KMS-11 (cell line): ENCODE measurements at regions not wholly inside any gene's neighbourhood (a gene's known extent, or its start where the extent isn't known, plus 50 kb on each side); places are given as distances from the start of the nearest gene placed in this dataset.

Experiments
- H2AFZ ChIP-seq: fragments of 200-600 bp; sonication (generic); 2 replicates; pipeline ENCODE4 v1.6.1; 2016; ENCODE audit warnings: antibody characterized with exemption, mixed run types, low read depth
- H3K27ac ChIP-seq: fragments of 200-600 bp; sonication (generic); 2 replicates; pipeline ENCODE4 v1.6.1; 2016; ENCODE audit warnings: mild to moderate bottlenecking, mixed run types
- H3K27me3 ChIP-seq: fragments of 200-600 bp; sonication (generic); 2 replicates; pipeline ENCODE4 v1.6.1; 2017; ENCODE audit warnings: mild to moderate bottlenecking, low read depth, mixed run types, moderate library complexity; ENCODE audit not compliant: insufficient read depth
- H3K36me3 ChIP-seq: fragments of 200-600 bp; sonication (generic); 2 replicates; pipeline ENCODE4 v1.6.1; 2017; ENCODE audit warnings: mild to moderate bottlenecking, mixed run types; ENCODE audit not compliant: insufficient read depth
- H3K4me1 ChIP-seq: fragments of 200-600 bp; sonication (generic); 2 replicates; pipeline ENCODE4 v1.6.1; 2016; ENCODE audit warnings: mild to moderate bottlenecking, low read depth, mixed run types; ENCODE audit not compliant: poor library complexity, severe bottlenecking
- H3K4me2 ChIP-seq: fragments of 200-600 bp; sonication (generic); 2 replicates; pipeline ENCODE4 v1.7.0; 2016; ENCODE audit warnings: mild to moderate bottlenecking, mixed run types
- H3K4me3 ChIP-seq: fragments of 200-600 bp; sonication (generic); IDR thresholded peaks from 2 replicates; pipeline ENCODE4 v1.6.1; 2017; ENCODE audit warnings: low read depth, low read length, mixed read lengths; ENCODE audit not compliant: insufficient read depth
- H3K79me2 ChIP-seq: fragments of 200-600 bp; sonication (generic); 2 replicates; pipeline ENCODE4 v1.6.1; 2016; ENCODE audit warnings: low read depth, mixed run types; ENCODE audit not compliant: insufficient read depth
- H3K9ac ChIP-seq: fragments of 200-600 bp; sonication (generic); 2 replicates; pipeline ENCODE4 v1.6.1; 2016; ENCODE audit warnings: mild to moderate bottlenecking, mixed run types
- H4K20me1 ChIP-seq: fragments of 200-600 bp; sonication (generic); 2 replicates; pipeline ENCODE4 v1.6.1; 2016; ENCODE audit warnings: mild to moderate bottlenecking, mixed run types; ENCODE audit not compliant: insufficient read depth
- TF ChIP-seq, protein P1 (sequence below): fragments of 200-600 bp; sonication (generic); conservative IDR thresholded peaks from 2 replicates; pipeline ENCODE4 v1.6.1; 2017; ENCODE audit warnings: low read depth, mild to moderate bottlenecking, antibody characterized with exemption, low read length, moderate library complexity, mixed read lengths

DNA sequence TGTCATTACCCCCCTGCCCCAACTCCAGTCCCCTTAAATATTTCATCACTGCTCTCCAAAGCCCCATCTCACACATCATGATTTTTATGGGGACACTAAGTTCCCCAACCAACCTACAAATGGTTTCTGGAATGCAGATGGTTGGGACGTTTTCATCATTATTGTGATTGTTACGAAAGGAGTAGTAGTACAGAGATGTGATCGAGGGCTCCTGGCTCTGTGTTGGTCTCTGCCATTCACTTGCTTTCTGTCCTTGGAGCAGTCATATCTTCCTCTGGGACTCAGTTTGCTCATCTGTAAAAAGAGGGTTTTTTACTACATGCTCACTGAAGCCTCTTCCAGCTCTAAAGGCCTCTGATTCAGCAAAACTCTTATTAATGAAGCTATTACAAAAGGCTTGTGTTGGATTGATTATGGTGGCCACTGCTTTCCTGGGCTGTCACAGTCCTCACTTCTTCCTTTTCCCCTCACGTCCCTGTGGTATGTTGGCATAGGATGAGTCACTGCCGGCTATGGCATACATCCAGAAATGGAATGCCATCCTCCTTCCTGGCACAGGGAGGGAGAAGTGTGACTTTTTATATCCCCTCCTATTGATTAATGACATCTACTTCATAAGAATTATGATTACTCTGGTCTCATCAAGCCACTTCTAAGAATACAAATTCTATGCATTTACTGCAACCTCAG, 593.7 kb downstream of the METTL15 start:
- no peaks in the 10 kb centered on the region for H3K27me3 ChIP-seq
- H3K79me2 ChIP-seq = no peaks in the 10 kb centered on the region
- H3K4me2 ChIP-seq = no peak overlapping the region
- H4K20me1 ChIP-seq = no peaks in the 10 kb centered on the region
- H3K4me3 ChIP-seq = no peak overlapping the region
- H2AFZ ChIP-seq = no peak overlapping the region
- no peak overlapping the region for H3K9ac ChIP-seq
- TF ChIP-seq, protein P1, sequence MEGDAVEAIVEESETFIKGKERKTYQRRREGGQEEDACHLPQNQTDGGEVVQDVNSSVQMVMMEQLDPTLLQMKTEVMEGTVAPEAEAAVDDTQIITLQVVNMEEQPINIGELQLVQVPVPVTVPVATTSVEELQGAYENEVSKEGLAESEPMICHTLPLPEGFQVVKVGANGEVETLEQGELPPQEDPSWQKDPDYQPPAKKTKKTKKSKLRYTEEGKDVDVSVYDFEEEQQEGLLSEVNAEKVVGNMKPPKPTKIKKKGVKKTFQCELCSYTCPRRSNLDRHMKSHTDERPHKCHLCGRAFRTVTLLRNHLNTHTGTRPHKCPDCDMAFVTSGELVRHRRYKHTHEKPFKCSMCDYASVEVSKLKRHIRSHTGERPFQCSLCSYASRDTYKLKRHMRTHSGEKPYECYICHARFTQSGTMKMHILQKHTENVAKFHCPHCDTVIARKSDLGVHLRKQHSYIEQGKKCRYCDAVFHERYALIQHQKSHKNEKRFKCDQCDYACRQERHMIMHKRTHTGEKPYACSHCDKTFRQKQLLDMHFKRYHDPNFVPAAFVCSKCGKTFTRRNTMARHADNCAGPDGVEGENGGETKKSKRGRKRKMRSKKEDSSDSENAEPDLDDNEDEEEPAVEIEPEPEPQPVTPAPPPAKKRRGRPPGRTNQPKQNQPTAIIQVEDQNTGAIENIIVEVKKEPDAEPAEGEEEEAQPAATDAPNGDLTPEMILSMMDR = no peak
- H3K36me3 ChIP-seq = no peaks in the 10 kb centered on the region
- no peak overlapping the region for H3K27ac ChIP-seq
- no peaks in the 10 kb centered on the region for H3K4me1 ChIP-seq

DNA sequence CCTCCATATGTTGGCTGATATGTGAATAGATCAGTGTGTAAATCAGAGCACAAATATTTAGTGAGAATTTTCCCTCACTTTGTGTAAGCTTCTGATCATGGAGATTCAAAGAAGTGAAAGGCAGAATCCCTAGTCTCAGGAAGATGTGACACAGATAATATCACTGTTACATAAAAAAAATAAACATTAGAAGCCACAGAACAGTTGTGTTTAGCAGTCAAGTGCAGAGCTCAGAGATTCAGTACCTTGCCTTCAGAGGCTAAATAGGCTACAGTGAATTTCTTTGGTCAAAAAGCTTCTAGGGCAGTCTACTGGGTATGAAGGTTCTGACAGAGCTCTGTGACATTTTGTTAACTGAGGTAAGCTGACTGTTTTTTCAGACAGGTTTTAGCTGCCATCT, 591.5 kb downstream of the METTL15 start:
- Histone ChIP-seq H2AFZ (no peak overlapping the region), H3K36me3 (no peaks in the 10 kb centered on the region), H4K20me1 (no peaks in the 10 kb centered on the region), H3K27me3 (no peaks in the 10 kb centered on the region), H3K4me2 (no peak overlapping the region), H3K27ac (no peak overlapping the region), H3K79me2 (no peaks in the 10 kb centered on the region), H3K4me1 (no peaks in the 10 kb centered on the region), H3K9ac (no peak overlapping the region), H3K4me3 (no peak overlapping the region)
- TF ChIP-seq, protein P1 = no peak

DNA sequence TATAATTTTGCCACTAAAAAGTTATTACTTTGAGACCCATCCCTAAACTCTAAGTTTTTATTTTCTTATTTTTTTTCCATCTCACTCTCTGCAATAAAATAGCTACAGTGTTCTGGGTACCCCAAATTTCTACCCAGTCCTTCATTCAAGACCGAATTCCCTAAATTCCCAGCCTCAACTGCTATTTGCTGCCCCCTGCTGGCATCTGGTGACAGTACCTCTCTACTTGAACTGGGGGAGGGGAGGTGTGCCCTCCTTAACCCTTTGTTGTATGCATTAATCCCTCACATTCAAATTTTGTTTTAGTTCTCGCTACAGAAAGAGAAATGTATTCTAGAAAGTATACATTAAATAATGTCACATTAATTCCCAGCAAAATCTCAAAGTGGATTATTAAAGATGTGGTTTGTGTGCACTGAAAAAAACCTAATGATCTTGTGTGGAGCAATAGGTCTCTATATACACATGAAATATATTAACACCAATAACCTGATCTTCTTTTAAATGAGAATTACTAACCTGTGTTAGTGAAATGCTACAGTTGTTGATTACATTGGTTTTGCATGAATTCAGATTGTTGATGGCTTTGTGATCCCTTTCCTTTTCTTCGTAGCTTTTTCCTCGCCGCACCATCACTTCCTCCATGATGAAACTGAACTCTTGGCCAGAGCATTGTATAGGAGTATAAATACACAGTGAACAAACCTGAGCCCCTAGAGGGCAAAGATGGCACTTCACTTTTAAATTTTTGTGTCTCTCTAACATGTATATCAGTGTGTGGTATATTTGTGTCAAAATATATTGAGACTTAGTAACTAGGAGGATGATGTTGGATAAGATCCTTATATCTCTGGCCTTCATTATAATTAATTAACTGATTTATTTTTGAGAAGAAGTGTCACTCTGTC, 590.0 kb downstream of the METTL15 start:
- Histone ChIP-seq H3K4me1 (no peaks in the 10 kb centered on the region), H4K20me1 (no peaks in the 10 kb centered on the region), H2AFZ (no peak overlapping the region), H3K27ac (no peak overlapping the region), H3K27me3 (no peaks in the 10 kb centered on the region), H3K36me3 (no peaks in the 10 kb centered on the region), H3K9ac (no peak overlapping the region), H3K4me2 (no peak overlapping the region), H3K4me3 (no peak overlapping the region), H3K79me2 (no peaks in the 10 kb centered on the region)
- TF ChIP-seq, protein P1 = peak; percentile 94

DNA sequence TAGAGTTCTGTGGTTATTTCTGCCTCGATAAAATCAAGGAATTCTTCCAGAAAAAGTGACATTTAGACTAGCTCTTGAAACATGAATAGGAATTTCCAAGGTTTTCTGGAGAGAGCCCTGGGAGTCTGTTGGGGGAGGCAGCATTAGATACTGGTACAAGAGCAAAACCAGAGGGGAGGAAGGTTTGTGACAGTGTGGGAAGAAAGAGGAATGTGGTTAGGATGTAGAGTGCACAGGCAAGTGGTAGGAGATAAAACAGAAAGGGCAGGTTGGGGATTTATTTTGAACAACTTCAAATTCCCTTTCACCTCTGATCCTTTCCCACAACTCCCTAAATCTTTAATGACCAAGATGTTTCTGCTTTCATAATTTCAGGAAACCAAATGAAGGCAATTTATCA, 588.4 kb downstream of the METTL15 start:
- Histone ChIP-seq H3K4me1 (no peaks in the 10 kb centered on the region), H3K27ac (no peak overlapping the region), H4K20me1 (no peaks in the 10 kb centered on the region), H3K27me3 (no peaks in the 10 kb centered on the region), H2AFZ (no peak overlapping the region), H3K36me3 (no peaks in the 10 kb centered on the region), H3K4me3 (no peak overlapping the region), H3K4me2 (no peak overlapping the region), H3K79me2 (no peaks in the 10 kb centered on the region), H3K9ac (no peak overlapping the region)
- TF ChIP-seq, protein P1 = no peak
